Inferior parietal cortex (tissue), 1 donor: ENCODE measurements at regions not wholly inside any gene's neighbourhood (a gene's known extent, or its start where the extent isn't known, plus 50 kb on each side); places are given as distances from the start of the nearest gene placed in this dataset.
A peak's percentile ranks its signal among the peaks of the same experiment; 100 is the strongest.

ENCODE experiments used
- DNase-seq: peaks from one replicate; pipeline ENCODE4 v3.0.0-alpha.2; 2016; ENCODE audit errors: extremely low spot score

DNA sequence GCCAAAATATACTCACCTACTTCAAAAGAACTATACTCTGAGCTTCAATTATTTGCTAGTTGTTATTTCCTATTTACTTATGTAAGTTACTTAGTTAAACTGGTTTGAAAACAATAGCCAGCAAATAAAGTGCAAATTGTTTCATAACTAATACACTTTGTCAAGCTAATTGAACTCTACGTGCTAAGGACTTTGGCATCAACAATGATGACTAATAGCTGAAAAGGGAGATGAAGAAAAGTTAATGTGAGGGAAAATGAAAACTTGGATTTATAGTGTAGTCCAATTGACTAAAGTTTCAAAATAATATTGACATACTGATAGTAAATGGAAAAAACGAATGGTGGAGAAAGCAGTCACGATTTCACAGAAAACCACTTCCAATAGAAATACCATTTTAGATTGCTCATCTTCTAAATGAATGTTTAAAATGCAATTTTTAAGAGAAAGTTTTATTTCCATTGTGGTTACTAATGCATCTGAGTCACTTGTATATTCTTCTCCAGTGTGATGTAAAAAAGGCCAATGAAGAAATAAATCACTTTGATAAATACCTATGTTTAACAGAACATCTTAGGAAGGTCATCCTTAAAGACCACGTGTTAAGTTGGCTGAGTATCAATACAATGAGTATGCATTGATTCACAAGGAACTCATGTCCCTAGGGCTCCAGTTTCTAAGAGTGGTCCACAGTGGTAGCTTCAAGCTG, 455.2 kb downstream of the LTN1 start:
- DNase-seq, result no peak

GRCh38 chr21:28532446-28532845, 460.2 kb downstream of the LTN1 start:
- DNase-seq, result no peak

GRCh38 chr21:28523367-28523766, 469.3 kb downstream of the LTN1 start:
- DNase-seq, result no peak

- DNase-seq, result peak; percentile 27
Measured at GRCh38 chr21:28522014-28522799, 470.5 kb downstream of the LTN1 start.

GRCh38 chr21:28518630-28519029, 474.0 kb downstream of the LTN1 start:
- no peak for DNase-seq

- peak; percentile 47 for DNase-seq
Measured at GRCh38 chr21:28516991-28517592, 475.6 kb downstream of the LTN1 start.

GRCh38 chr21:28516021-28516420, 476.7 kb downstream of the LTN1 start:
- DNase-seq, result no peak

DNA sequence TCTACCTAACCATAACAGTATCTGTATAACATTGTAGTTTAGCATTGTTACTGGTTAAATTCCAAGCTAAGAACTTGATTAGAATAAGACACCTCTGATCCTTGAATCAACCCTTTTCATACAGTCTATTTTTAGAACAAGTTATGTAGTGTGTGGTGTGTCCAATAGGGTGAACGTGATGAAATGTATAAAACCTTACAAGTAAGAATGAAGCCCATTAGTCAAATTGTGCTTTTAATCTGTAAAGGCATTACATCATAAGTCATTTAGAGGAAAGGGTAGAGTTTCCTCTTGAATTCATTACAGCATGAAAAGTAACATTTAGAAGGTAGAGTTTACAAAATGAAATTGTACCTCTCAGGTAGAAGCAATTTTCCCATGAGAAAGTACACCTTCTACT, 479.2 kb downstream of the LTN1 start:
- DNase-seq, result no peak

GRCh38 chr21:28509031-28509430, 483.6 kb downstream of the LTN1 start:
- DNase-seq, result no peak

DNA sequence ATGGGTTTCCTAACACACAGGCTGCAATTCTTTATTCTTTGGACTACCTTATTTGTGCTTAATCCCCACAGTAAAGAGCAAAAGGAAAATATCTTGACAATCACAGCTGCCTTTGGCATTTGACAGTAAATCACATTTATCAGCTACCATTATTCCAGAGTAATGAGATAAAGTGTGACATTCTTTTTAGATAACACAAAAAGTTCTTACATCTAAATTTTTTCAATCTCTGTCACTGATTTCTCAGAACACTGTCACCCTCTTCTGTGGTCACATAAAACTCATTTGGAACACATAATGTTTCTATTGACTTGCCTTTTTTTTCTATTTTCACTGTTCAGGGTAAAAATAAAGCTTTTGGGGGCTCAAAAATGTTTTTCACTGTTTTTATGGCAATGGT, 484.6 kb downstream of the LTN1 start:
- DNase-seq, result no peak

DNA sequence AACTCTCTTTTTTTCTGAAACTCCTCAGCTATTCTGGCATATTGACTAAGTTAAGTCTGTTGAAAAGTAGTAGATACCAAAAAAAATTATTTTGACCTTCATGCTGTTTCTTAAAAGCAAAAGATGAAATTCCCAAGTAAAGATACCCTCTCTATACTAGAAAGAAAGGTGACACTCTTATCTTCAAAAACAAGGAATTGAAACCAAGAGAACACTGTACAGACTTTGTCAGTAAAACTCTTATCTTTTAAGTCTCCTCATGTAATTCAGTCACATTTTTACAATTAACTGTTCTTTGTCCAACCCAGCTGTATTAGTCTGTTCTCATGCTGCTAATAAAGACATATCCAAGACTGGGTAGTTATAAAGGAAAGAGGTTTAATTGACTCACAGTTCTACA, 496.2 kb downstream of the LTN1 start:
- no peak for DNase-seq

- DNase-seq, result no peak
Measured at GRCh38 chr21:28492127-28492526, 500.6 kb downstream of the LTN1 start.

- no peak for DNase-seq
Measured at GRCh38 chr21:28489821-28490350, 502.8 kb downstream of the LTN1 start.

DNA sequence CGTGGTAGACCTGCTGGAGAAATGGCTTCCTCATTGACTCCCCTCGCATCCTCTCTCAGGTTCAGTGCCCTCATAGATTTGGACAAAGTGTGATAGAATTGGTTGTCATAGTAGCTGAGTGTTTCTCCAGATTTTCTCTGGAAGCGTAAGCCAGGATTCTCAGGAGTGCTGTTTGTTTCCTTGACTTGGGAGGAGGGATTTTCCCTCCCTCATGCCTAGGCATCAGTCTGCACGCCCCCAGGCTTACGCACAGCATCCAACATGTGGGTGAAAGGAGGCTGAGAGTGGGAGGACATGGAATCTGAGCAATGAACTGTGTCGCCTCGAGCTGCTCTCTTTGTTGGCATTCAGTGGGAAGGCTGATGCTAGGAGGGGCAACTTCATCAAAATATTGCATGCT, 503.5 kb downstream of the LTN1 start:
- DNase-seq, result no peak

GRCh38 chr21:28487455-28488070, 505.1 kb downstream of the LTN1 start:
- DNase-seq, result no peak

GRCh38 chr21:28485301-28486022, 507.2 kb downstream of the LTN1 start:
- no peak for DNase-seq

- DNase-seq, result no peak
Measured at GRCh38 chr21:28483301-28484035, 509.2 kb downstream of the LTN1 start.

- DNase-seq, result no peak
Measured at GRCh38 chr21:28482657-28483056, 510.0 kb downstream of the LTN1 start.

DNA sequence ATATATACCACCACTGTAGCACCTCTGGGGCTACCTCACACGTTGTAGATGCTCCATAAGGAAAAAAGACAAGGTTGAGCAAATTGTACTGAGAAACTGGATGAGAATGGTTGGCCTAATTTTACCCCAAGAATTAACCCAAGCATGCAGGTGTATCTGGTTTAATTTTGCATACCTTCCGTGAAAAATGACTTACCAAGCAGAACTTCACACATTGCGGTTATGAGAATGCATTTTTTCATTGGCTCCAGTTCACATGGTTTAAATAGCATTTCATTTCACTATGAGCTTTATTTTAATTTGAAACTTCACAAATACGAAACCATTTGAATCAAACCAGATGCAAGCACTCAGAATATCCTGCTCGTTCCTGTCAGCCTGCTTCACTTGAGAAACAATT, 512.2 kb downstream of the LTN1 start:
- no peak for DNase-seq

DNA sequence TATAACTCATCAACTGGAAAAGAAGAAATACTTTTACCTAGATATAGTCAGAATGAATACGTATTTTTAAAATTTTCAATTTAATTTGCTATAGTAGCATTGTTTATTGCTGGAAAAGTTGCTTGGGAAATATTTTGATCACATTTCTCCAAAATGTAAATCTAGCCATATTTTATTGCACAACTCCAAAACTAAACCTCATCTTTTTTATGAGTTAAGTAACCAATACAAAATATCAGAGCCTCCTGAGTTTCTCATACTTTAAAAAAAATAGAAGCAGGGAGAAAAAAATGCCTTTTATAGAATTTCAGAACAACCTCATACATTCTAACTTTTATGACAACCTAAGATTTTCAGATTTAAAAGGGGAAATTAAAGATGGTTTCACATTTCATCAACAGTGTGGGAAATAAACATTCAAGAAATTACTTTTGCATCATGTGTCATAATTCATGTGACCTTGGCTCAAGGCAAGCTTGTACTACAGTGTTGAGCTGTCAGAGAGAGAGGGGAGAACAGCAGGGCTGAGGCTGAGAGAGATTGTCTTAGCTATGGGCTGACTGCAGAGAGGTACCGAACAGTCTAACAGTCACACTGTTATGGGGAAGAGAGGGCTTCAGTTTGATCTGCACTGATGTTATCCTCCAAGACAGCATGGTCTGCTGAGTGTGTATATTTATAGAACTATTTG, 519.0 kb downstream of the LTN1 start:
- DNase-seq, result no peak
